HL-60 (cell line): ENCODE measurements at regions not wholly inside any gene's neighbourhood (a gene's known extent, or its start where the extent isn't known, plus 50 kb on each side); places are given as distances from the start of the nearest gene placed in this dataset.

Experiments used
- DNase-seq, 2 experiments: peaks; one replicate each; pipeline ENCODE4 v3.0.0-alpha.2; 2010 to 2020; ENCODE audit warnings: low read depth in 1 of 2, low spot score in 1 of 2
- H3K27ac ChIP-seq: fragments of 250-450 bp; sonication (Bioruptor Pico); replicated peaks from 2 replicates; pipeline ENCODE4 v1.5.1; 2020; ENCODE audit warnings: mild to moderate bottlenecking, moderate library complexity
- H3K27me3 ChIP-seq: fragments of 250-450 bp; sonication (Bioruptor Pico); 2 replicates; pipeline ENCODE4 v1.5.1; 2021; ENCODE audit warnings: mild to moderate bottlenecking, moderate library complexity; ENCODE audit not compliant: insufficient read depth, poor library complexity, severe bottlenecking
- H3K4me3 ChIP-seq: replicated peaks from 2 replicates; pipeline ENCODE4 v1.5.1; 2011; ENCODE audit warnings: mild to moderate bottlenecking, control low read depth, low read length; ENCODE audit not compliant: insufficient read depth
- GABPA ChIP-seq: IDR thresholded peaks from 2 replicates; pipeline ENCODE4 v1.6.1; 2012; ENCODE audit warnings: low read depth
- POLR2AphosphoS5 ChIP-seq: IDR thresholded peaks from 2 replicates; pipeline ENCODE4 v1.6.1; 2012; ENCODE audit warnings: low read depth
- SPI1 ChIP-seq: IDR thresholded peaks from 2 replicates; pipeline ENCODE4 v1.6.1; 2012; ENCODE audit warnings: low read depth, mild to moderate bottlenecking, borderline replicate concordance
- TF ChIP-seq, protein P1 (sequence below): IDR thresholded peaks from 2 replicates; pipeline ENCODE4 v1.6.1; 2012; ENCODE audit warnings: low read depth; ENCODE audit not compliant: insufficient replicate concordance
- TF ChIP-seq, protein P2 (sequence below): IDR thresholded peaks from one replicate; pipeline ENCODE4 v1.5.1; 2011; ENCODE audit warnings: low read length, control low read depth, inconsistent platforms; ENCODE audit not compliant: insufficient read depth

DNA sequence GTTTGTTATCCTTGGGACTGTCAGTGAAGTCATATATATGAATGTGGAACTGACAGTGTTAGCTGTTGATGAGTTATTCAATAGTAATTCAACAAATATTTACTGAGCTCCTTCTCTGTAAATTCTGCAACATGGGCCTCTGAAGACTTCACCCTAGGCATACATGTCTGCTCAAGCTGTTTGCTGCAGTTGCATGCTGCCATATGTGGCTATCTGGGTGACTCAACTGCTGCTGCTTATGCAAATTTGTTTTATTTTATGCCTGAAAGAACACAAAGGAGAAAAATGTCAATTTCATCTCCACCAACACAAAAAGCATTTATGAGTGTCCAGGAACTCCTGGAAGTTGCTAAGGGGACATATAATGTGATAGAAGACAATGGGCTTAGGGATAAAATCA is 417.6 kb downstream of the AASDHPPT start:
- Histone ChIP-seq H3K27ac (no peak overlapping the region), H3K4me3 (no peak overlapping the region), H3K27me3 (no peaks in the 10 kb centered on the region)
- no peak for DNase-seq
- TF ChIP-seq SPI1 (no peak), GABPA (no peak), POLR2AphosphoS5 (no peak)
- TF ChIP-seq, protein P1, sequence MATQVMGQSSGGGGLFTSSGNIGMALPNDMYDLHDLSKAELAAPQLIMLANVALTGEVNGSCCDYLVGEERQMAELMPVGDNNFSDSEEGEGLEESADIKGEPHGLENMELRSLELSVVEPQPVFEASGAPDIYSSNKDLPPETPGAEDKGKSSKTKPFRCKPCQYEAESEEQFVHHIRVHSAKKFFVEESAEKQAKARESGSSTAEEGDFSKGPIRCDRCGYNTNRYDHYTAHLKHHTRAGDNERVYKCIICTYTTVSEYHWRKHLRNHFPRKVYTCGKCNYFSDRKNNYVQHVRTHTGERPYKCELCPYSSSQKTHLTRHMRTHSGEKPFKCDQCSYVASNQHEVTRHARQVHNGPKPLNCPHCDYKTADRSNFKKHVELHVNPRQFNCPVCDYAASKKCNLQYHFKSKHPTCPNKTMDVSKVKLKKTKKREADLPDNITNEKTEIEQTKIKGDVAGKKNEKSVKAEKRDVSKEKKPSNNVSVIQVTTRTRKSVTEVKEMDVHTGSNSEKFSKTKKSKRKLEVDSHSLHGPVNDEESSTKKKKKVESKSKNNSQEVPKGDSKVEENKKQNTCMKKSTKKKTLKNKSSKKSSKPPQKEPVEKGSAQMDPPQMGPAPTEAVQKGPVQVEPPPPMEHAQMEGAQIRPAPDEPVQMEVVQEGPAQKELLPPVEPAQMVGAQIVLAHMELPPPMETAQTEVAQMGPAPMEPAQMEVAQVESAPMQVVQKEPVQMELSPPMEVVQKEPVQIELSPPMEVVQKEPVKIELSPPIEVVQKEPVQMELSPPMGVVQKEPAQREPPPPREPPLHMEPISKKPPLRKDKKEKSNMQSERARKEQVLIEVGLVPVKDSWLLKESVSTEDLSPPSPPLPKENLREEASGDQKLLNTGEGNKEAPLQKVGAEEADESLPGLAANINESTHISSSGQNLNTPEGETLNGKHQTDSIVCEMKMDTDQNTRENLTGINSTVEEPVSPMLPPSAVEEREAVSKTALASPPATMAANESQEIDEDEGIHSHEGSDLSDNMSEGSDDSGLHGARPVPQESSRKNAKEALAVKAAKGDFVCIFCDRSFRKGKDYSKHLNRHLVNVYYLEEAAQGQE, result no peak
- TF ChIP-seq, protein P2, sequence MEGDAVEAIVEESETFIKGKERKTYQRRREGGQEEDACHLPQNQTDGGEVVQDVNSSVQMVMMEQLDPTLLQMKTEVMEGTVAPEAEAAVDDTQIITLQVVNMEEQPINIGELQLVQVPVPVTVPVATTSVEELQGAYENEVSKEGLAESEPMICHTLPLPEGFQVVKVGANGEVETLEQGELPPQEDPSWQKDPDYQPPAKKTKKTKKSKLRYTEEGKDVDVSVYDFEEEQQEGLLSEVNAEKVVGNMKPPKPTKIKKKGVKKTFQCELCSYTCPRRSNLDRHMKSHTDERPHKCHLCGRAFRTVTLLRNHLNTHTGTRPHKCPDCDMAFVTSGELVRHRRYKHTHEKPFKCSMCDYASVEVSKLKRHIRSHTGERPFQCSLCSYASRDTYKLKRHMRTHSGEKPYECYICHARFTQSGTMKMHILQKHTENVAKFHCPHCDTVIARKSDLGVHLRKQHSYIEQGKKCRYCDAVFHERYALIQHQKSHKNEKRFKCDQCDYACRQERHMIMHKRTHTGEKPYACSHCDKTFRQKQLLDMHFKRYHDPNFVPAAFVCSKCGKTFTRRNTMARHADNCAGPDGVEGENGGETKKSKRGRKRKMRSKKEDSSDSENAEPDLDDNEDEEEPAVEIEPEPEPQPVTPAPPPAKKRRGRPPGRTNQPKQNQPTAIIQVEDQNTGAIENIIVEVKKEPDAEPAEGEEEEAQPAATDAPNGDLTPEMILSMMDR, result no peak

DNA sequence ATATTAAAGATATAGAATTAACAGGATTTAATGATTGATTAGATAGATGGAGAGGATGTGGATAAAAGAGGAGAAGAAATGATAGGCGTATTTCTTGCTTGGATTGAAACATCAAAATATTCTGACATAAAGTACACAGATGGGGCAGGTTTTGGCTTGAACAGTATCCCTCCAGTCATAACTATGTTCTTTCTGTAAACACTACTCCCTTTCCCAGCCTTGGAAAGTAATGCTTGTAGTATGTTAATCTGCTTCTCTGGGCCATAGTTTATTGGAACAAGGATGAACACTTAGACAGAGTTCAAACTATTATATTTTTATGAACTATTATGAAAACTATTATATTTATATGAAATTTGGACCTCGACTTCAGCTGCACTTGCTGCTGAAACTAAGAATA is 419.2 kb downstream of the AASDHPPT start:
- DNase-seq, result no peak
- TF ChIP-seq, protein P1, result no peak
- TF ChIP-seq POLR2AphosphoS5 (no peak), SPI1 (no peak), GABPA (no peak)
- TF ChIP-seq, protein P2, result no peak
- H3K4me3 ChIP-seq, result no peak overlapping the region
- no peaks in the 10 kb centered on the region for H3K27me3 ChIP-seq
- no peak overlapping the region for H3K27ac ChIP-seq

DNA sequence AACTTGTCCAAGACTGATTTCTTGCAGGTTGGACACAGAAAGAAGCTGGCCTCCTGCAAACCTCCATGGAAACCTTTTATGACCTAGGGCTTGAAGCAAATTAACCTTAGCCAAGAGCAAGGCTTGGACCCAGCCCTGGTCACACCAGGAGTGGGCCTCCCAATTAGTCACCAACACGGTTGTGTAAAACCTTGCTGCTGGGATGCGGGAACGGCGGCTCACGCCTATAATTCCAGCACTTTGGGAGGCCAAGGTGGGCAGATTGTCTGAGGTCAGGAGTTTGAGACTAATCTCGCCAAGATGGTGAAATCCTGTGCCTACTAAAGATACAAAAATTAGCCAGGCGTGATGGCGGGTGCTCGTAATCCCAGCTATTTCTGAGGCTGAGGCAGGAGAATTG is 419.9 kb downstream of the AASDHPPT start:
- DNase-seq, result no peak
- TF ChIP-seq, protein P1, result no peak
- TF ChIP-seq, protein P2, result no peak
- TF ChIP-seq GABPA, result no peak
- no peak for TF ChIP-seq POLR2AphosphoS5
- Histone ChIP-seq H3K27ac (no peak overlapping the region), H3K4me3 (no peak overlapping the region), H3K27me3 (no peaks in the 10 kb centered on the region)
